ENCODE measurements at regions not wholly inside any gene's neighbourhood (a gene's known extent, or its start where the extent isn't known, plus 50 kb on each side); places are given as distances from the start of the nearest gene placed in this dataset.

DNA sequence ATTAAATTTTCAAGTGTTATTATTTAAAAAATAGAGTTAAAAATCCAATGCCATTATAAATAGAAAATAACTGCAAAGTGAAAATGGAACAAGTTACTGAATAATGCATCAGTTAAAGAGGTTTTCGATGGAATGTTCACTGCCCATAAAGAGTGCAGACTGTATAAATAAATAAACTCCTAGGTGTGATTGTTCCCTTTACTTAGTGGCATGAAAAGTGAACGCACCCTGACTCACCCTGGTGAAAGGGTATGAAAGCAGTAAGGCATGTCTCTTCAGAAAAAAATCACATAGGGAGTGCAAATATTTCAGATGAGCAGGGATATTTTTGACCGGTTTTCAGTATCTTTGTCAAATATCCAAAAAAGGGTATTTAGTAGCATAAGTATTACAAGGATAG lies 387.8 kb downstream of the DCAF12L2 start:
- TF ChIP-seq EZH2 (IDR thresholded peaks at IDR 0.05) (no peak), POLR2AphosphoS5 (IDR thresholded peaks at IDR 0.05; ENCODE audit: borderline replicate concordance, low read depth, low read length) (no peak)
